Midbrain (tissue), 1 donor: ENCODE measurements at regions not wholly inside any gene's neighbourhood (a gene's known extent, or its start where the extent isn't known, plus 50 kb on each side); places are given as distances from the start of the nearest gene placed in this dataset.

Experiments used
- DNase-seq: peaks from one replicate; lab custom pipeline; 2025; lab: John Stamatoyannopoulos, UW

DNA sequence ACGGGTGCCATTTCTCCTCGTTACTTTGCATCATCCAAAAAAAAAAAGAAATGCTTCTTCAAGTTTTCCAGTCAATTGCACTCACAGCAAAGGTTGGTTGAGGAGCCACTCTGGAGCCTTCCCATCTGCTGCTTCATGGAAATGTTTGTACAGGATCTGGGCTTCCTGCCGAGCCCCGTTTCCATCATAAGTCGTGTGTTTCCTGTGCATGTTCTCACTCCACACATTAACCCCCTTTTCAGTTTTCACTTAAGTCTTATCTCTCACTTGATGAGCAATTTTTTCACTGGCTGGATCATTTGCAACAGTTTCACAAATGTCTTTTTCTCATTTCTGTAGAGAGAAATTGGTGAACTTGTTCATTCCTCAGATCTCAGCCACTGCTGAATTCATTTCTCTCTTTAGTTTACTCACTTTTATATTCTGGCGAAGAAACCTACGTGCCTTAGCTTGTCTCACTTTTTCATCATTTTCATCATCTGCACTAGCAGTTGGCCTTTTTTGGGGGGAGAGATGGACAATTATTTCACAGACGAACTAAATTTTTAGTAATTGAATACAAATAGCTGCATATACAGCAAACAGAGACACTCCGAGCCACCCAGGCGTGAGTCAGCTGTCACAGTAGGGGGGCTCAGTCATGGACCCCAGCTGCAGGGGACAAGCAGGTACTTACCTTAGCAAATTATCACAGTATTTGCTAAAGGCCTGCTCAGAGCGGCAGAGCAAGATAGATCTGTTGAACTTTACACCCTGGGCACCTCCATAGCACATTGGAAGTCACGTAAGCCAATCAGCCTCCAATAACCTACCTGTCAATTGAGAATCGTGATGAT is 750.8 kb upstream of the ID2 start:
- DNase-seq: no peak

DNA sequence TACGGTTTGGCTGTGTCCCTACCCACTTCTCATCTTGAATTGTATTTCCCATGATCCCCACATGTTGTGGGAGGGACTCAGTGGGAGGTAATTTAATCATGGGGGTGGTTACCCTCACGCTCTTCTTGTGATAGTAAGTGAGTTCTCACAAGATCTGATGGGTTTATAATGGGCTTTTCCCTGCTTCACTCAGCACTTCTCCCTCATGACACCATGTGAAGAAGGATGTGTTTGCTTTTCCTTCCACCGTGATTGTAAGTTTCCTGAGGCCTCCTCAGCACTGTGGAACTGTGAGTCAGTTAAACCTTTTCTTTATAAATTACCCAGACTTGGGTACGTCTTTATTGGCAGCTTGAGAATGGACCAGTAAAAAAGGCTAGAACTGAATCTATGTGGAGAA is 750.0 kb upstream of the ID2 start:
- no peak for DNase-seq

DNA sequence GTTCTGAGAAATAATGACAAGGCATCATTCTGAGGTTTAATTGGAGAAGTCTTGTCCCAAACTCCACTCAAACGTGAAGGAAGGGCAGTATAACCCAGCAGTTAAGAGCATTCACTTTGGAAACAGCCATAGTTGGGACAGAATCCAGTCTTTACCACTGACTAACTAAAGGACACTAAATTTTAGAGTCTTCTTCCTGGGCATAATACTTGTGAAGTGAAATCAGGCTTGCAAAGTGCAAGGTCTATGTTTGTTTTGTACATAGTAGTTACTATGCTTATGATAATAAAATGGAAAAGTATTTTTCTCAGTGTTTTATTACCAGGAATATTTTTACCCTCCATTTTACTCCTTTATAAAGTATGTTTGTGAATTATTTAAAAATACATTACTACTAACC is 748.2 kb upstream of the ID2 start:
- no peak for DNase-seq

DNA sequence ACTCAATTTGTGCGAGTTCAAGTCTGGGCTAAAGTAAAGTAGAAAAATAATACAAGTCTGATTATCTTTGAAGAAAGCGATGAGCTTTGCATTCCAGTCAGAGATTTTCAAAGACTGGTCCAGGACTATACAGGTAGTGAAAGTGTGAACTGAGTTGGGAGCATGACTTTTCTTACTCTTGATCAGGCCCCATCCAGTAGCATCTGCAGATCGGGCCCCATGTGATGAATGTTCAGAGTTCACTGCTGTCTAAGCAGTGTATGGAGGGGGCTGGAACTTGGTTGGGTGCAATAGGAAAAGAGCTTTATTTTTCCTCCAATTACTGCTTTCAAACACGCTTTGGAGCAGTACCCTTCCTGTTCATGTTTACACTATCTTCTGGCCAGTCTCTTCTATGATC is 747.4 kb upstream of the ID2 start:
- DNase-seq: no peak

DNA sequence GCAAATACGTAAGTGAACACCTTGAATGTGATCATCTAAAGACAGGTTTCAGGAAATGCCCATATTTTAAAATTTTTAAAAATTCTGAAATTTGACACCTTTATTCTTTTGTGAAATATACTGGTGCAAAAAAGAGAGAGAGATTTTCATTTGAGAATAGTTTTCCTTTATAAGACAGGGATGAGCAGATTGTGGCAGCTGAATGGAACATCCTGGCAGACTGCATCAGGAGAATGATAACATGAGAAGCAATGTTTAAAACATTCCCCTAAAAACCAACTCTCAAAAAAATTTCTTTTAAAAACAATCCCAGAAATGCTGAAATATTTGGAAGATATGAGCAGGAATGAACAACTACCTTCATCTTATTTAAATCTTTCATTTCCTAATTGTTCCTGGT is 744.8 kb upstream of the ID2 start:
- no peak for DNase-seq

DNA sequence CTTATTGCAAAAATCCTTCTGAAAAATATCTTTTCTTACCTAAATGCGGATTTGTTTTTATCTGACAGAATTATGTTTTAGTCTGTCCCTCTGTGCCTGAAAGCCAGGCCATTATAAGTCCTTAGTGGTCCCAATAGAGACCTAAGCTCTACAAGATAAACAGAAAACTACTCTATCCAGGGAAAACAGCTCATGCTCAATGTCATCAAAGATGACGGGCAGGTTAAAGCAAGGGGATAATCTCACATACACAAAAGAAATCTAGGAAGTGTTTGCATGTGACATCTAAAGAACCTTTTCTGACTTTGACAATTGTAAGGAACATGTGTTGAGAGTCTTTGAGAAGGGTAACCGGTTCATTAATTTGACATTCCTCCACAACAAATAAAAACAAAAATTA is 741.1 kb upstream of the ID2 start:
- no peak for DNase-seq

DNA sequence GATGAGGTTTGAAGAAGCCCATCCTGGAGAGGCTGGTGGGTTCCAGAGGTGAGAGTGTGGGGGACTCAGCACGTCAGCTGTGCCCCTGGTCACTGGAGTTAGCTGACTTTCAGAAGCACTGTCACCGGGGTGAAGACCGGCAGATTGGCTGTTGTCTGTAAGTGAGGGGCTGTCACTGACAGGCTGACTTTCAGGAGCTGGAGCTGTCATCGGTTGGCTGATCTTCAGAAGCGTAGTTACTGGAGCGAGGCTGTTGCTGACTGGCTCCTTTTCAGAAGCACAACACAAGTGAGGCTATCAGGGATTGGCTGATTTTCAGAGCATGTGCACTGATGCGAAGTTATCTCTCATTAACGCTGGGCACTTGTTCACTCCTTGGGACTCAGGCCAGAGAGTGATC is 738.4 kb upstream of the ID2 start:
- DNase-seq: no peak

DNA sequence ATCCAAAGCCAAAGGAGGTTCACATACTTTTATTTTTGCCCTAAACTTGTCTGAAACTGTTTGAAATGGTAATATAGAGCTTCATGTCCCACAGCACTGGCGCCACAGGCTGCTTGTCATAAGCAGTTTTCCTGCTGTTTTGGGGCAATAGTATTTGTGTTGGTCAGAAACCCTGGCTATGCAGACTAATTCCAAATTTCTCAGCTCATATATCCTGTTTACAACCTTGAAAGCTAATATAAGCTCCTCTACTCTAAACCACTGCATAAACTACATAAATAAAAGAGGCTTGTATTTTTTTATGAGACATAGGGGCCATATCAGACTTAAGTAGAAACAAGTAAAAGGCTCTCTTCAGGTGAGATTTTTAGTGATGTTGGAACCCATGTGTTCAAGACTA is 736.8 kb upstream of the ID2 start:
- DNase-seq: no peak

DNA sequence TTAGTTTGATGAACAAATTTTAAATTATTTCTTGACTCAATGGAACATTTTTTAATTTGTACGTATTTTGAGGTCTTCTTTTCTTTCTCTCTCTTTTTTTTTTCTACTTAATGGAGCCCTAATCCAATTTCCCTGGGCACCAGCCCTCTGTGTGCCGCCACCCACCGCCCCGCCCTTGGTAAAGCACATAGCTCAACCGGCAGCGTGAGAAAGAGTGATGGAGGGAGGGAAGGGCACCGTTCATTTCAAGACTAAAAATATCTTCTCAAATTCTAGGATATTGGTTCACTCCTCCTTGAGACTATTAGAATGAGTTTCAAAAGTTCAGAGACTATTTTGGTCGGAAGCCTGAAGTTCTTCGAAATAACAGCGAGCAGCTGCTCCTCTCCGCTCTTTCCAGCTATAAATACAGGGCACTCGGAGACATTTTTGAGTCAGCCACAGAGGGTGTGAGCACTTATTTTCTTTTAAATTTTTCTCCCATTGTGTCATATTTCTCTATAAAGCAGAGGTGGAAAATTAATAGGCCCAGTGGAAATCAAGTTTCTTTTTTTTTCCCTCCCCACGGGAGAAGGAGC is 731.7 kb upstream of the ID2 start:
- DNase-seq: no peak

DNA sequence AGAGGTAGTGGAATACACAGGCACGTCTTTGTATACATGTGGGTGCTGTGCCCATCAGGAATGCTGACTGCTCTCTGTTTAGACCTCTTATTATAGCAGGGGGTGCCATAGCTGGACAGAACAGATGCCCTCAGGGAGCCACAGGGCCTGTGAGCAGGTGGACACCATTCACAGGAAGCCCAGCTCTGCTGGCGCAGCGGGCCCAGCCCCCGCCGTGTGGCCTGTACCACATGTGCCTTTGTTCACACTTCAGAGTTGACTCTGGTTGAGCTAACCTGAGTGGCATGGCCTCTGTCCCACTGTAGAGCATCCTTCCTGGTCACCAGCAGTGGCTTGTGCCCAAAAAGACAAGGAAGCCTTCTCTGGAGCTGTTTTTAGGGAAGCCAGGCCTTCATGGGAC is 730.9 kb upstream of the ID2 start:
- no peak for DNase-seq

DNA sequence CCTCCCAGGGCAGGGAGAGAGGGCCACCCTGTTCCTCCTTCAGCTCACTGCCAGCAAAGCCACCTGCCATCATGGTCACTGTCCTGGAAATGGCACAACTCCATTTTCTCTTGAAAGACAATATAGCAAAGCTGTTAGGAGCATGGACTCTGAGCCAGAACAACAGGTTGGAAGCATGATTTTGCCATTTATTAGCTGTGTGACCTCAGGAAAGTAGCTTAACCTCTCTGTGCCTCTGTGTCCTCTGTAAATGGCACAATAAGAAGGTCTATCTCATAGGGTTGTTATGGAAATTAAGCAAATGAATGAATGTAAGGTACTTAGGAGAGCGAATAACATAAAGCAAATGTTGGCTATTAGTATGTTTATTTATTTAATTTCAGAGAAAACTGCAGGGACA is 730.4 kb upstream of the ID2 start:
- no peak for DNase-seq

DNA sequence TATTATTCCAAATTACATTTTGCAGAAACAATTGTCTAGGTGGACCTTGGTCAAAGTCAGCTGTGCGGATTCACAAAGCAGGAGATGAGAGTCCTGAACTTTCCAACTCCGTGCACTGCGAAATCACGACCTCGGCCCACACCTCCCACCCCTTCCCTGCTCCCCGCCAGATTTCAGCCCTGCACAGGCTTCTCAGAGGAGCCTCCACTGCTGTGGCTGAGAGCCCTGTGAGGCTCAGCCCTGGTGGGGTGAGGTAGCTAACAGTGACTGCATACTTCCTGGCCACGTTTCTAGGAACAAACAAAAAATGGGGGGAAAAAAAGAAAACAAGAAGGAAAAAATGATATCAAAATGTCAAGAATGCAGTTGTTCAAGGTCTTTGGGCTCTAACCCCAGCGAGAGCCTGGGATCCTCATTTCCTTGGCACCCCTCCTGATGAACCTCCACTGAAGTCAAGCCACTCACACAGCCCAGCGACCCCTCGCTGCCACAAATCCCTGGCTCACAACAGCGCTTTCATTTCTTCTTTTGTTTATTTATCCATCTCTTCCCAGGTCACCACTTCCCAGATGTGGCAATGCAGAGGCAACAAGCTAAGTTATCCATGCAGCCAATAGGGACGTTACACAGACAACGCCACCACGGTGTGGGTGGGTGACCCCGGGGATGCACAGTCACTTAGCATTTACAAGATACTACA is 729.7 kb upstream of the ID2 start:
- DNase-seq: no peak

DNA sequence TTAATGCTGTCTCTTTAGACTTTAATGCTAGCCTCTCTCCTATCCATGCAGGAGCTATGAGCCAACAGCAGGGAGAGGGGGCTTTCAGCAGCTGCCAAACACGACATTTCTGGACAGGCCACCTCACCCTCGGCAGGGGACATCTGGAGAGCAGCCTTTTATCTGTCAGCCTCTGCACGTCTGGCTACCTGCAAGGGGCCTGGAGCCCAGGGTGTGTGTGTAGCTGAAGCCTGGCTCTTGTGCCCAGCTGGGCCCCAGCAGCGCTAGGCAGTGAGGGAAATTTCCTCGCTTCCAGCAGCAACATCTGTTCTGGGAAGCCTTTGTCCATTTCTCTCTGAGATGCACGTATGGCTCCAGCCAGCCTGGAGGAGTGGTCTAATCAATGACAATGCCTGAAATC is 728.7 kb upstream of the ID2 start:
- DNase-seq: no peak

DNA sequence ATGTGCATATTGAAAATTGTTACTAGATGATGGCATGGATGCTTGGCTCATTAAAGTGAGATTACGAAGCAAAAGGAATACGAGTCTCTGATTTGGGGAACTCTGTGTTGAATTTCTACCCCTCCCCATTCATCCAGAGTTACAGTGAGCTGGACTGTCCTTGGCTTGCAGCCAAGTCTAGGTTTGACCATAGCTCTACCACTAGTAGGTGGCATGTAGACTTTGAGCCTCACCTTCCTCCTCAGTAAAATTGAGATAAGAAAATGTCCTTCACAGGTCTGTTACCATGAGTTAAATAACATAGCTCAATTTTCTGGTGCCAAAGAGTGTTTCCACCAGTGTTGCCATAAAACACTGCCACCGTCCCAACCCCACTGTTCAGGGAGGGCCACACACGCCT is 727.6 kb upstream of the ID2 start:
- no peak for DNase-seq

DNA sequence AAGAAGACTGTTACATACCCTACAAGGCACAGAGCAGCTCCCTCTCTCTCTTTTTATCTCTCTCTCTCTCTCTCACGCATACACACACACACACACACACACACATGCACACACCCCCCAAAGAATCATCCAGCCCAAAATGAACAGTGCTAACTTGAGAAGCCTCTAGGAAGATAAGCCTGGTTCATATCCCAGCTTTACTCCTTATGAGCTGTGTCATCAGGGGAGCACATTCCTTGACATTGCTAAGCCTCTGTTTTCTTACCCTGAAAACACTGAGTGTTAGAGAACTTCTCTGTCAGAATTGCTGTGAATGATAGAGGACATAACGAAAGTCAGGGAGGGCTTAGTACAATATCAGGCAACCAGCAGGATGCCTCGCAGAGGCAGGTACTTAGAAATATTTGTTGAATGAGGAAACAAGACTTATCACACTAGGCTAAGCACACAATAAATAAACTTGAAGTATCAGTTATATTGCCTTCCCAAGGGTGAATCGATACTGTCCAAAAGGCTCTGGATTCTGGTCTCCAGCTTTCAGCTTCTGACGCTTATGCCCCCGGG is 725.6 kb upstream of the ID2 start:
- DNase-seq: no peak

DNA sequence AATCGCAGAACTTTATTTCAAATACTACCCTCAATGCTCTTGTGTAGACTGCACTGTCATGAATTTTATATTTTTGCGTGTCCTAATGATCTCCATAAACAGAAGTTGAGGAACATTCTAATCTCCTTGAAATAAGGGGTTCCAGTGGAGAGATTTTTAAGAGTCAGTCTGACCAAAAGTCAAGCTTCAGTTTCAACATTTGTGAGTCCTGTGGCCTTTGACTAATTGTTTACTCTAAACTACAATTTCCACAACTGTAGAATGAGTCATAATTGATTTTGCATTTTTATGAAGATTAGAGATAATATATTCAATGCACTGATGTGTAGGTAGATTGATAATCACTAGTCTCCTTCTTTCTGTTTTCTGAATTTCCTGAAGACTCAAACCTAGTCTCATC is 720.3 kb upstream of the ID2 start:
- DNase-seq: no peak

DNA sequence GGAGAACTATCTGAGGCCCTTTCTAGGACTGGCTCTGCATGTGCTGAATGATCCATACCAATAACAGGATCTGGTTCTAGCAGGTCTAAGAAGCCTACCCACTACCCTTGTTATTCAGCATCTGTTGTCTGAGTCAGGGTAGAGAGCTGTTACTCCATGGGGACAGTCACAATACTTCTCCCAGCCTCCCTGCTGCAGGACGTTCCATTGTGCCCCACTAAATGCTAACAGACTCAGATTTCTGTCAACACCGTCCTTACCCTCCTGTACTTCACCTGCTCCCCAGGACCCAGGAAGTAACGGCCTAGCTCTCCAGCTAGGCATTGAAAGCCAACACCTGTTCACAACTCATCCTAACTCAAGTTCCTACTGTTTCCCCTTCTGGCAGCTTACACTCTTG is 719.7 kb upstream of the ID2 start:
- no peak for DNase-seq

DNA sequence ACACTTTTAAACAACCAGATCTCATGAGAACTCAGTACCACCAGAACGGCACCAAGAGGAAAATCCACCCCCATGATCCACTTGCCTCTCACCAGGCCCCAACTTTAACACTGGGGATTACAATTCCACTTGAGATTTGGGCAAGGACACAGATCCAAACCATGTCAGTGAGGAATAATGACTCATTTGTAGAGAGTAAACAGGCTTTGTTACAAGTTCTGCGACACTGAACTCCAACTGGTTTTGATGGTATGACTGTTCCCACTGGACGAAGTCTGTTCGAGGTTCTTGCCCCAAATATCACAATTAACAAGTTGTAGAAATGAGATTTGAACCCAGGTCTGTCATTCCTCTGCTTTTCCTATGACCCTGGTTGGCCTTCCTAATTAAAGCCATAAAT is 718.1 kb upstream of the ID2 start:
- DNase-seq: no peak

DNA sequence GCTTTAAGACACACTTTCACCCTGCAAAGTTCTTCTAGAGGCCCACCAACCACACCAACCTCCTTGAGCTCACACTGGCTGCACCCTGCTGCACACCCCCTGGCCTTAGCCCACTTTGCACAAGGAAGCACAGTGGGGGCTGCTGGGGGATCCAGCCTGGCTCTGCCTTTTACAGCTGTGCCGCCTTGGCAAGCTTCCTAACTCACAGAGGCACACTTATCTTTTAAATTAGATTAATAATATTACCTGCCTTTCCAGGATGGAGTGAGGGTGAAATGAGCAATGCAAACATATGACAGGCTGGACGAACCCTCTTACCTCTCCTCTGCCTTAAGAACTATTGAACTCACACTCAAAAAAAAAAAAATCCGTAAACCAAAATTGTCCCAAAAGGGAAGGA is 715.8 kb upstream of the ID2 start:
- no peak for DNase-seq

DNA sequence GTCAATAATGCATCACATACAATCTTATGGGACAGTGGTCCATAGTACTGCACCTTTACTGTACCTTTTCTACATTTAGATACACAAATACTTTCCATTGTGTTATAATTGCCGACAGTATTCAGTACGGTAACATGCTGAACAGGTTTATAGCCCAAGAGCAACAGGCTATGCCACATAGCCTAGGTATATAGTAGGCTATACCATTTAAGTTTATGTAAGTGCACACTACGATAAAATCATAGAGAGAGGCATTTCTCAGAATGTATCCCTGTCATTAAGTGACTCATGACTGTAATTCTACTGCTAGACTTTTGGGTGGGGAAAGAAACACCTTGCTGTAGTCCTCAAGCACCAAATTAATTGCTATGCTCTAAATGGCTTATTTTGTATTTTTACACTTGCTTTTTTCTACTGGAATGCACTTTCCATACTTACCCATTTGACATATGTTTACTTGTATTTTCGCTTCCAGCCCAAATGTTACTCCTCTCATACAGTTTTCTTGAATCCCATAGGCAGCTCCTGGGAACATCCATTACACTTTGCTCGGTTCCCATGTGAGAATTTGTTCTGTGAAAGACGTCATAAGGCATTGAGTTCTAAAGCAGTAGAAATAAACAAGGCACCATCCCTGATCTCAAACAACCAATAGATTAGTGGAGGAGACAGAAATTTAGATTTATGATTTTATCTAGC is 714.0 kb upstream of the ID2 start:
- DNase-seq: no peak

DNA sequence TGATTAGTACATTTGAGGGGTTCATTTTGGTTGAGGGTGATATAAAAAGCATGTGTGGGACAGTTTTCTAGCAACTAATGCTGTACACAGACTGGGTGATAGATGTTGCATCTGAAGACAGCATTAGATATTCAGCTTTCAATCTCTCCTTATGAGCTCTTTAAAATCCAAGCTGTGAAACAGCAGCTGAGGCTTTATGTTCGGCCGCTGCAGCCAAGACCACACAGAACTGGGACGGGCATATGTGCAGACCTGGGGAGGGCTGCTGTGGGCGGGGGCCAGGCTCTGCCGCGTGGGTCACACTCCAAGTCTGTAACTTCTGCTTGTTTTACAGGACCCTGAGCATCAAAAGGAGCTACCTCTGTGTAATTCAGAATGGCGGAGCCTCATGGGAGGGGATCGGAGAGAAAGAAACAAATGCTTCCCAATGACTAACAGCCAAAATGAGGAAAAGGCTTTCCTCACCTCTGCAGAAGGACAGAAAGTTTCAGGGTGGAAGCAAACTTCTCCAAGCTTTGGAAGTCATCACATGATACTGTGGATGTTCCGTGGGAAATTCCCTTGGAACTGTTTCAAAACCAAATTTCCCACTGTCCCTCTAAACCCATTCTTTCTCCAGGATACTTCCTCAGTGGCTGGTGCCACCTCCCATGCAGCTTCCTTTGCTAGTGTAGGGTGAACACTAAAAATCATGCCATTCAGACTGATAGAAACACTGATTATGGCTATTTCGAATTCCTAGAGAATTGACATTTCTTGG is 711.9 kb upstream of the ID2 start:
- DNase-seq: no peak

DNA sequence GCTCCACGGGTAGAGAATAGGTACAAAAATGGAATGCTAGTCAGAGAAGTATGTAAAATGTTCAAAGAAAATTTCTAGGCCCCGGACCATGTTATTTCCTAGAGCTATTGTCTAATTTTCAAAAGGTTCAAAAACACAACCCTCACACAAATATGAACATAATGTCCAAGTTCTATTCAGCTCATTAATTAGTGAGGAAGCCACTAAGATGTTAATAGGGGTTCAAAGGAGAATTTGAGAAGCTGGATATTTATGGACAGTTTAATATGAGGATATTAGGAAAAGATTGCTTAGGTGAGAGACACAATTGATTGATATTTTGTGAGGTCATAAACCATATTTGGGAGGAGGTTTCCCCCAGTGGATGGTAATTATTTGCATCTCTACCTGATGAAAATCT is 710.6 kb upstream of the ID2 start:
- no peak for DNase-seq
